HUDEP-2 (cell line): ENCODE measurements at regions not wholly inside any gene's neighbourhood (a gene's known extent, or its start where the extent isn't known, plus 50 kb on each side); places are given as distances from the start of the nearest gene placed in this dataset.
"Not testable (repeated sequence)": the region's sequence is repeated elsewhere in the genome, so short reads cannot be mapped to it uniquely, and the experiment has no call there.

Experiments used
- DNase-seq, 76 experiments: peaks; one replicate each; lab custom pipeline; 2025; ENCODE audit not compliant: unreplicated experiment in 76 of 76; lab: John Stamatoyannopoulos, UW

DNA sequence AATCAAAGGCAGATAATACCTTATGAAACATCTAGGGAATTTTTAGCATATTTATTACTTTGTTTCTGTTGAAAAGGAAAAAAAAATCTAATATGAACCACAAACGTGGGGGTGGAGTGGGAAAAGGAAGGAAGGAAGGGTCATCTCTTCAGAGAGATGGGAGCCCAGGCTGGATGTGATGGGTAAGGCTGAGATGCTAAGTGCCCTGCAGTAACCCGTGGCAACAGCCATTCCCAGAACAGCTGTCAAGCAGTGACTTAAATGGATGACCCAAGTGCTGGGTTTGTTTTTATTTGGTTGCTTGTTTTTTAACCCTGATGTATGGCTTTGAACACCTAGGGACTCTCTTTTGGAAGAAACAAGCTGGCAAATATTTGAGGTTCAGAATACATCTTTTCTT, 50.7 kb upstream of the KLF7 start:
- no peak for DNase-seq

DNA sequence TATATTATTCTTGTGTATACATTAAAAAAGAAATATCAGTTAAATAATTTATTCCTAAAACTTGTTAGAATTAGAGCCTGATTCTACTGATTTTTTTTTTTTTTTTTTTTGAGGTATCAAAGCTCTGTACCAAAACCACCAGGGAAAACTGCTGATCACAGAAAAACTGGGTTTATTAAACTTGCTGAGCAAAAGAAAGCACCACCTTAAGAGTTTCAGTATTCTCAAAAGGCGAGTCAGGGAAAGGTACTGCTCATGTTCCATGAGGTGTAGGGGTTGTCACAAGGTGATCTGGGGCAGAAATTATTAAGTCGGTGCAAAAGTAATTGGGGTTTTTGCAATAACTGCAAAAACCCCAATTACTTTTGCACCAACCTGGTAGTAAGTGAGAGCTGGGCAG, 51.7 kb upstream of the KLF7 start:
- no peak for DNase-seq

DNA sequence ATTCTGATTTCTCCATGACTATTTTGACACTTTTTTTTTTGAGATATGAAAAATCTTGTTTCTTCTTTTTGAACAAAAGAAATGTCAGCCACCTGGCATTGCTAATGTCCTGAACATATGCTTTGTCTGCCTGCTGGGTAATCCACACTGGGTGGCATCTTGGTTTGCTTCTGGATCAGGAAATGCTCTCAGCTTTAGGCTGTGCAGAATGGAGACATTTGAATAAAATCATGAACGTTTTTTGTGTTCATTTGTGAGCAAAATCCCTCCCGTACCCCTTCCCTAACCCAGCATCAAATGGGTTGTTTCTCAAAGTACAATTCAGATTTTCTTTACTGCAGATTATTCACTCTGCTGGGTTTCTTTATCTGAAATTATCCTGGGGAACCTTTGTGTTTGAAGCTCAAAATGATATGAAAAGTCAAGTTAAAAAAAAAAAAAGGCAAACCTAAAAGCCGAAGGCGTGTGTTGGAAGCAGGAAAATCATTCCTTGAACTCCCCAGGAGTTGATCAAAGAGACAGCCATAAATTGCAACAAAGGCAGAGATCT, 53.4 kb upstream of the KLF7 start:
- no peak for DNase-seq

DNA sequence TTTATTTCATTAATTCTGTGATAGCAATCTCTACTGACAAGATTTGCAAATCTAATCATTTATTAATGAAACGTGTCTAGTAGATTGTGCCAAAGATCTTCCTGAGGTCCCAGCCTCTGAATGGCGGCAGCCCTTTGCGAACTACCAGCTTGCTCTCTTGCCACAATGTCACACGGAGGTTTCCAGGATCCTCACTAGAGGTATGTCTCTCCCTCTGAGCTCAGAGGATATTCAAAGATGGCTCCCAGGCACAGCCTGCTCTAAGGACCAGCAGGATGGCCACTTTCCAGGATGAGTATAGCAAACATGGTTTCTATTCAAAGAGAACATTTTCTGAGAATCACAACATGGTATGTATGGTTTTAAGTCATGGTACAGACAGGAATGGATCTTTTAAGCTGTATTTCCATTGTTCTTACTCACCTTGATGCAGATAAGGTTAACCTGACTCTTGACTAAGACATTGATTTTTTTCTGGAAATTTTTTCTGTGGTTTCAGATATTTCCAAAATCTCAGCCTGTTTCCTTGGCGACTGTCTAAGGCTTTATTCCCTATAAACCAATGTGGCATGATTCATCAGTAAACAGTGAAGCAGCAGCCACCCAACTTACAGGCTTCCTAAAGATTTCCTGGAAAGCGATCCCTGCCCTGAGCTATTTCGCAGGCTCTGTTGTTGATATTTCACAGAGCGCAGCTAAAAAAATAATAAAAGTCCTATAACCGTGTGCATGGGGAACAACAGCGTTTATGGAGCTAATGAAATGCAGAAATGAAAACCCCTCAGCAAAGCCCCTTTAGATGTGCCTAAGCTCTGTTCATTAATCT, 54.1 kb upstream of the KLF7 start:
- DNase-seq: no peak

DNA sequence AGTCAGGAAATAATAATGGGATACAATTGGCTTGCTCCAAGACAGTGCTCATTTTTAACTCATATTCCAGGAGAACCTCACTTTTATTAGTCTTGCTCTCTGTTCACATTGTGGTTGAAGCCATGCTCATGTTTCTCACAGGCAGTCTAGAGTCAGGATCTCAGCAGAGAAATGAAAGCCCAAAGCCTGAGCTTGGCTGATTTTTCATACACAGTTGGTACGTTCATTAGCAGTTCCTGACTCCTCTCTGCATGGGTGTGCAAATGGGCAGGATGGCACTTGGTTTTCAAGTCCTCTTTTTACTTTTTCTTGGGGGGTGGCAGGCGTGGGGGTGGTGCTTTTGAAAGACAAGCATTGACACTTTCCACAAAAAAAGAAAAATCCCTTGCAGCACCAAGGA, 56.0 kb upstream of the KLF7 start:
- DNase-seq: no peak

DNA sequence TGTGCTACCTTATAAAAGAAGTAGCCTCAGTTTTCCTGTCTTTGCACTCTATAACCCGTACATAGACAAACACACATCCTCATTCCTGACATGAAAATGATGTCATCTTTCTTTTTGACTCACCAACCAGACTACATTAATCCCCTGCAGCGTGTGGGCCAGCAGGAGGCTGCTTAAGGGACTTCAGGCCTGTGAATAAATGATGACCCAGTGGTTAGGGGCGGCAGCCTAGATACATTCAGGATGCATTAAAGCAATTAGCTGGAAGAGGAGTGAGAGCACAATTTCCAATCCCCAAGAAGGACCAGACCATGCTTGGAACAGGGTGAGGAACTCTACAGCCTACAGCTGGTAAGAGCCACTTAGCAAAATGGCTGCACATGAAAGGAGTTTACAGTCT, 57.3 kb upstream of the KLF7 start:
- DNase-seq: no peak

DNA sequence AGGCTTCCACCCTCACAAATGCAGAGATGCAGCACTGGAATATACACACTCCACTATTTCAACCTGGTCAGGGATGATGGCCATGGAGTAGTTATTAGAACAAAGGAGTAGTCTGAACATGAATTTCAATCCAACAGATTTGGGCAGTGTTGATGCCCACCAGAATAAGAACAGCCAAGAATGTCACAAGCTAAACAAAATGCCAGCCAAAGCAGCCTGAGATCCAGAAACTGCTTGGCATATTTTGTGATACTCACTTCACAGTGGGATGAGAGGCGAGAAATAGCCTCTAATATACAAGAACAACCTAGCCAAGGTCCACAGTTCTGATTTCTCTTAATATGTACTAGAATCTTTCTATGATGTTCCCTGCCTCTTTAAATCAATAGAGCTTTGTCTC, 58.6 kb upstream of the KLF7 start:
- no peak for DNase-seq

DNA sequence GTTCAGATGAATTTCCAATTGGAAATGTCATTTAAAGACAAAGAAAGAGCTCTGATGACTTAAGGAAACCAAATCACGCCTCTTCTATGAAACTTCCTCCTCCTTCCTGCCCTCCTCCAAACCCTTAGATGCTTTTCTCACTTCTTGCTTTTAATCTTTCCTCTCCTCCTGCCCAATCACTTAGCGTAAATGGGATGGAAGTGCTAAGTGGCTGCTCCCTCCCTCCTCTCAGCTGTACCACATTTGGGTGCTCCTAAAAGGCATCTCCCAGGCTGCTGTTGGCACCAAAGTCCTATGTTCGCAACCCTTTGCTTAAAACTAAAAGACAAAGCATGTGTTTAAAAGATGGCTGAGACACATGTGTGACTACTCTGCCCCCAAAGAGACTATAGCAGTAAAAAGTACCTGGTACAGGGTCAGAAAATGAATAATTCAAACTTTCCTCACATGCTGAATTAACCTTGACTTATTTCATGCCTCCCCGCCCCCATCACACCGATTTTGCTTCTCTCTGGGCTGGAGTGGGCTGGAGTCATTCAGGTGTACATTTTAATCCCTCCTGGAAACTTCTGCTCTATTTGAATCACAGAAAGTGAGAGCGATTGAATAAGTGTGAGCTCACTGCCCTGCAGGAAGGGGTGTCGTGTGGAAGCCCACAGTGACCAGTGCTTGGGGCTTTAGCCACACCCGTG, 59.2 kb upstream of the KLF7 start:
- DNase-seq: no peak

DNA sequence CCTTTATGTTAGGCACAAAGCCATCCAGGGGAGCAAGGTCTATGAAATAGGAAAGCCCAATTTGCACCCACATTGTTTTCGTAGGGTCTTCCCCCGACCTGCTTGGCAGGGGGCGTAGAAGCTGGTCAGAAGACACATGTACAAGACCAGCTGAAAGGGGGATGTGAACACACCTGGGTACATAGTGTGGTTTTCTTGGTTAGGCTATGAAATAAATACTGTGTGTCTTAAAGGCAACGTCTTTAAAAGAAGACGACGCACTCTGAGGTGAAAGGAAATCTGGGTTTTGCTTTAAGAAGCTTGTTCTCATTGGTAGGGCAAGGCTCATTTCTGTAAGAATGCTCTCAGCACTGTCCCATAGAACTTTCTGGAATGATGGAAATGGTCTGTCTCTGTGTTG, 60.0 kb upstream of the KLF7 start:
- no peak for DNase-seq

DNA sequence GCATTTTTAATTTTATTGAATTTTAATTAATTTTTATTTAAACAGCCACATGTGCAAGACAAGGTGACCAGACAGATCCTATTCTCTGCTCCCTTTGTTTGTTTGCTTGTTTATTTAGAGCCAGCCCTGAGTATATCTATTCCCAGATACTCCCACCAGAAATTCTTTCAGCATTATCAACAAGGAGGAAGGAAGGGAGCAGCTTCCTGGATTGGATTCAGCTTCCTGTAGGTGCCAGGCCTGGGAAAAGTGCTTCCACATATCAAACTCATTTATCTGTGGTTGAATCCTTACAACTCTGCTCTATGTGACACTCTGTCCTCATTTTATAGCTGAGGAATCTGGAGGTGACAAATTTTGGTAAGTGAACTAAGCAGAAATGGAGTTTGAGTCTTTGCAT, 60.5 kb upstream of the KLF7 start:
- DNase-seq: no peak

DNA sequence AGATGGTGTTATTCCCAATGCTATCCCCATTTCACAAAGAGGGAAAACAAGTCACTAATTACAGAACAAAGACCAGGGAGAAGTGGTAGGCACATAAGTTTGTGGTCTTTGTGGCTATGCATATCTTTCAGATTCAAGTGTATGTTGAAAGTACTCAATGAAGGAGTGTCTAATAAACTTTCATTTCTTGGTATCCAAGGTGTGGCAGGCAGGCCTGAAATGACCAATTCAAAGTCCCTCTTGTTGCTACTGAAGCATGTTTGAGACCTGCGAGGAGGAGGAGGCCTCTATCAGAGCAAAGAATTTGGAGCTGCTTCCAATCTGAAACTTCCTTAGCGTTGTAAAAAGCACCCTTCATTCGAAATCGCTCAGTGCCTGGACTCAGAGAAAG, 60.9 kb upstream of the KLF7 start:
- DNase-seq: no peak

DNA sequence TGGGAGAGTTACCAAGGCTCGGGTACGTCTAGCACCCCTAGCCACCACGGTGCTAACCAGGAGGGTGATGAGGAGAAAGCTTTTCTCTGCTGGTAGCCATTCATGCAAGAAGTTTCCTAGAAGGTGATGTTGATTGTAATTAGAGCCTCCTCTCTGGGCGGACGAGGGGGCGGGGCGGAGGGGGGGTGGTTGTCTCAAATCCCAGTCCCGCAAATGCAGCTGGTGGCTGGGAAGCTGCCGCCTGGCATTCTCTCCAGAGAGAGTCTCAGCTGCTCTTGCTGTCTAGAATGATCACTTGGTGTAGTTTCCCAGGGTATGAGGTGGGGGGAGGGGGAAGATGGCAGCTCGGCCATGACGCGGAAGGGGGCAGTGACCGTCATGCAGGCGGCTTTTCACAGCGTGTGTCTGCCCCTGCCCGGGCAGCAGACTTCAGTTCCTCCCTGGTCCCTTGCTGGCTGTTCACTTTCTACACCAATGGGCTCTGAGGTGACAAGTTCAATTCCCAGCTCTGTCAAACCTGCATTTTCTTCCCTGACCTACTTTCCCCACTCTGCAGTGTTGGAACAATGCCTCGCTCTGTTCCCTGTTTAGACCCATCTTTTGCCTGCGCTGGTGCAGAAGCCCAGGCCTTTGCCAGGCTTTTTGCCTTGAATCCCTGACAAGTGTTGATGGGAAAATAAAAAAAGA, 61.5 kb upstream of the KLF7 start:
- no peak for DNase-seq

DNA sequence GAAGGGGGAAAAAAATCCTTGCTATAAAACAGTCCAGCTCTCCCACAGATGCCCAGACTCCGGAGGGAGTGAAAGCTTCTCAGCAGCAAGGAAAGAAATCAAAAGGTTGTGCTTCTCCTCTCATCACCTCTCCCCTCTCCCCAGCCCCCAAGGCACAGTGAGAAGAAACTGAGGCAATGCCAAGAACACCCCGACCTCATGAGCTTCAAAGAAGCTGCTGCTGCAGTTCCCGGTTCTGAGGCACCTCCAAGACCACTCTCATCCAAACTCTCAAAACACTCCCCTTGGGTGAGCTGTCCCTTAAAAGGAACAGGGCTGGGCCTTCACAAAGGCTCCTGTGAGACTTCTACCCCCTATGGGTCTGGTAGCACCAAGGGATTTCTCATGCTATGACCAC, 62.0 kb upstream of the KLF7 start:
- DNase-seq: no peak

DNA sequence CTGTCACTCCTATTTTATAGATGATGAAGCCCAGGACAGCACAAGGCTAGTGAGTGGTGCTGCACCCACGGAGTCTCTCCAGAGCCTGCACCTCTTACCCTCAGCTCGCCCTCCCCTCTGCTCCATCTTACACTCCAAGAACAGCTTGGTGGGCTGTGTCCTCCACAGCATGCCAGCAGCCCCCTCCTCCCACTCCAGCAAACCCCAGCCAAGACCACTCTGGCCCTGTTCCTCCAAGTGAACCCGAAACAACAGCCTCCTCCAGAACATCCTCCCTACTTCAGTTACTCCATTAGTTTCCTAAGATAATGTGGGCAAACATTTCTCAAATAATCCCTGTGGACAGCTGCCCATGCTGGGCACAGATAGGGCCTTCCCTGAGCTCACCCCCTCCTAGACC, 62.7 kb upstream of the KLF7 start:
- no peak for DNase-seq

DNA sequence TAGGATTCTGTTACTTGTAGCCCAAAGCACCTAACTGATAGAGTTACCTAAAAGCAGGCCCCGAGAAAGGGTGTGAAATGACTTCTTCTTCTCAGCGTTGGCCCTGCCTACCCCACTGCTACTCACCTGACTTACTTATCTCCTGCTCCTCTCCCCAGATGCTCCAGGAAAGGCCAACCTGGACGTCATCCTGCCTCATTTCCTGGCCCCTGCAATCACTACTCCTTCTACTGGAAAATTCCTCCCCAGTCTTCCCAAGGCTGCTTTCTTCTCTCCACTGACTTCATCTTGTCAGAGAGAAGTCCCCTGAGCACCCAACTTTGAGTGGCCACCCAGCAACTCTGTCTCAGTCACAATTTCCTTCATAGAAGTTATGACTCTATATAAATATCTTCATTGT, 63.4 kb upstream of the KLF7 start:
- no peak for DNase-seq

DNA sequence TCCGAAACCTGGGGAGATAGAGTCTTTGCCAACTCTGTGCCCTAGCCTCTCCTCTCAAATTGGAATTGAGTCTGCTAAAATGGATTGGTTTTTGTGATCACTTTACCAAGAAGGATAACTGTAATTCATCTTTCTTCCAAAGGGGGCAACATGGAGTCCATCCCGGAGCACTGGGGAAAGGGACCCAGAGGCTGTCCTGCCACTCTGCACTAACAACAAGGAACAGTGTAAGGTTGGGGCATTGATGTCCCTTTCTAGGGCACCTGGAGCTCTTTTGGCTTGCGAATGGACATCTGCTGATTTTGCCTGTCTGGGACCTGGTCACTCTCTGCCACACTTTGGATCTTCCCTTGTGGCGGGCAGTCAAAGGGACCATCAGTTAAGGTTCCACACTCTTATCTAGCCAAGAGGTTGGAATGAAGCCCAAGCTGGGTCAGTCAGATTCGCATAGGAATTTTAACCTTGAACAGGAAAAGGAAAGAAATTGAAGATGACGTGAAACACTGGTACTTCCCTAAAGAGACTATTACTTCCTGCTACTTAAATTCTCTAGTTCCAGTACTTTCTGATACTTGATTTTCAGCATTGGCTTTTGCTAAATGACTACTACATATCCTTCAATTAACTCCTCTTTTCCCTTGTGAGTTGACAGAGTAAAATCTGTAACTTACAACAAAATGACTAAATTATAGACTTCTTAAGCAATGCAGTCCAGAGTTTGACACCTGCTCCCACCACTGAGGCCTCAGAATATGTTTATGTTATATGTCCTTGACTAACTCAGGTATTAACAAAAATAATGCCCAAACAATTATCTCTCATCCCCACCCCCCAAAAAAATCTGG, 64.7 kb upstream of the KLF7 start:
- peak in 22 of 76 experiments; percentile 2 to 49 (median 24) for DNase-seq

DNA sequence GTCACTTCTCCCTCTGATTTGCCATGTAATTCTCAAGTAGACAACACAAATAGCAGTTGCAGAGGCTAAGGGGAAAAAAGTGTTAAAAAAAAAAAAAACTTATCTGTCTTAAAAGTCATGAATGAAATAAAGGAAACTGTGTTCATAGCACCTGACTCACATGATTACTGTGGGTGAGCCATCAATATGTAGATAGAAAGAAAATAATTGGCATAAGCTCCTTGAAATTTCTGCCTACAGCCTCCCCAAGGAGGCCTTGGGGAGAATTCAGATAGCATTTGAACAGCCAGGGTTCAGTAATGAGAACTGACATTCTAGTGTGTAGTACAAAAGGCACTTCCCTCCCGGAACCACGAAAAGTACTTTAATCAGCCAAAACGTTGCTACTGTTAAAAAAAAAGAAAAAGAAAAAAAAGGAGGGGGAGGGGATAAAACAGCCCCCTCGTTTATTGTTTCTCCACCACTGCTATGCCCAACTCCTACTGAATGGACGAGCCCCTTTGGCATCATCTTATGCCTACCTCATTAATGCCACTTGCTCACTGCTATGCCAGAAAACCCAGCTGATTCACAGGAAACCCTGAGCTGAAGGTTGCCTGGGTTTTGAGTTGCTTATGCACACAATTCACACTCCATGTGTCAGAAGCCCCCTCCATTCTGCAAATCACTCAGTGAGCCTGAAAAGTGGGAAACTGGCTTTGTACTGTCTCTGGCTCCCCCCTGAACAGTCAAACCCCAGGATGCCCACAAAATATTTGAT, 65.5 kb upstream of the KLF7 start:
- no peak for DNase-seq

DNA sequence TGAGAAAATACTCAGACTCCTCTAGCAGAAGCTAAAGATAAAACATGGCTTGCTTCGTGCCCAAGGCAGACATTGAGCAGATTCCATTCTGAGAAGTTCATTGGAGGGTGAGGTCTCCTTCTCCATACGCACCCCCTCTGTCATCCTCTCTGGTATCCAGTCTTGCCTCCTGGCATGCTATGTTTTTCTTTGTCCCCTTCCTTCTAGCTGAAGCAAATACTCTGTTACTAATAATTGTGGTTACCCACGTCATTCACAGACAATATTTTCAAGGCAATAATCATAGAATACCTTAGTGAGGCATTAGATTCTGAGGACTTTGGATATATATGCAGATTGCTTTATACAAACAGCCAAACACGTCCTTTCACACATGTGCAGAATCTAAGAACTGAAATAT, 66.2 kb upstream of the KLF7 start:
- DNase-seq: no peak

DNA sequence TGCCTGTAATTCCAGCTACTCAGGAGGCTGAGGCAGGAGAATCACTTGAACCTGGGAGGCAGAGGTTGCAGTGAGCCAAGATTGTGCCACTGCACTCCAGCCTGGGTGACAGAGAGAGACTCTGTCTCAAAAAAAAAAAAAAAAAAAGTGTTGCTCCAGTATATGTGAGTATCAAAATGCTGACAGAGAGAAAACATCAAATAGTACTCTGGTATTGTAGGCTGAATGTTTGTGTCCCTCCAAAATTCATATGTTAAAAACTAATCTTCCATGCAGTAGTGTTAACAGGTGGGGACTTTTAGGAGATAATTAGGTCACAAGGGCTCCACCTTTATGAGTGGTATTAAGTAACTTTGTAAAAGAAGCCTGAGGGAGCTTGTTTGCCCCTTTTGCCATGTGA, 67.4 kb upstream of the KLF7 start:
- DNase-seq: not testable (repeated sequence)

DNA sequence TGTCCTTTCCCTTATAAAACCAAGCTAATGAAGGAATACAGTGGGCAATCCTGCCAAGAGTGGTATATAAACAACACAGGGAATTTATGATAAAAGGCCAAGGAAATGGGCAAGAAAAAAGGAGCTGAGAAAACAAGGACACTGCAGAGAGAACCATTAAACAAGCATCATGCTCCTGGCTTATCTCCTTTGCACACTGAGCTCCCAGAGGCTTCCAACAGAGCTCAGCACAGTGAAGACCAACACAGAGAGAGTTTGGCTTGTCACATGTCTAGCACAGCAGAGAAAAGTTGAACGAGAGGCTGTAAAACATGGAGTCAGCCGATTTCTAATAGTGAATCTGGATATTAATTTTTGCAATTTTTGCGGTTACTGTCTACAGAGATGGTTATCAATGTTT, 68.0 kb upstream of the KLF7 start:
- DNase-seq: peak in 5 of 76 experiments; percentile 15 to 30 (median 27)
